ENCODE measurements at regions not wholly inside any gene's neighbourhood (a gene's known extent, or its start where the extent isn't known, plus 50 kb on each side); places are given as distances from the start of the nearest gene placed in this dataset.

DNA sequence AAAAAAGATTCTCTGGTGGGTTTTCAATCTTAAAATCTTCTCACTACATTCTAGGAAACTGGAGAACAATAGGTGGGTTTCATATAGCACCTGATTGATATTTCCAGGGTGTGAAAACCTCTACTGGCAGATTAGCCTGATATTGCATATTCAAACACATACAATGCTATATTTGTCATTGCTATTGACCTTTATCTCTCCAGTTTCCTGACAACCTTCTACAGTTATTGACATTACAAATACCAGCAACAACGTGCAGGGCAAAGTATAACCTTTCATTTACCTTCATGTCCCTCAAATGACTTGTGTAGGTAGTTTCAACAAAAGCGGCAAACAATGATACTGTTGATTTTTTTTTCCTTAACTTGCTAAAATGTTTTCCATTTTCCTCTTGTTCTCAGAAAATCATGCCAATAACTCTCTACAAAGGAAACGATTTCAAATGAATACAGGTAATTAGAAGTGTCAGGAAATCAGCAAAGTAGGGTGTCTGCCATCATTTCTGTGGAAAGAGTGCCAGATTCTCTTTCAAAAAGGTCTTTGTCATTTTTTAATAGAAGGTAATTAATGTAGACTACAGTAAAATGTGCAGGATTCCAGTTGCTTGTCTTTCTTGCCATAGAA, 72.6 kb upstream of the CDIN1 start:
- TF ChIP-seq, protein P1, sequence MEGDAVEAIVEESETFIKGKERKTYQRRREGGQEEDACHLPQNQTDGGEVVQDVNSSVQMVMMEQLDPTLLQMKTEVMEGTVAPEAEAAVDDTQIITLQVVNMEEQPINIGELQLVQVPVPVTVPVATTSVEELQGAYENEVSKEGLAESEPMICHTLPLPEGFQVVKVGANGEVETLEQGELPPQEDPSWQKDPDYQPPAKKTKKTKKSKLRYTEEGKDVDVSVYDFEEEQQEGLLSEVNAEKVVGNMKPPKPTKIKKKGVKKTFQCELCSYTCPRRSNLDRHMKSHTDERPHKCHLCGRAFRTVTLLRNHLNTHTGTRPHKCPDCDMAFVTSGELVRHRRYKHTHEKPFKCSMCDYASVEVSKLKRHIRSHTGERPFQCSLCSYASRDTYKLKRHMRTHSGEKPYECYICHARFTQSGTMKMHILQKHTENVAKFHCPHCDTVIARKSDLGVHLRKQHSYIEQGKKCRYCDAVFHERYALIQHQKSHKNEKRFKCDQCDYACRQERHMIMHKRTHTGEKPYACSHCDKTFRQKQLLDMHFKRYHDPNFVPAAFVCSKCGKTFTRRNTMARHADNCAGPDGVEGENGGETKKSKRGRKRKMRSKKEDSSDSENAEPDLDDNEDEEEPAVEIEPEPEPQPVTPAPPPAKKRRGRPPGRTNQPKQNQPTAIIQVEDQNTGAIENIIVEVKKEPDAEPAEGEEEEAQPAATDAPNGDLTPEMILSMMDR (IDR thresholded peaks at IDR 0.05; ENCODE audit: insufficient read depth, low read length, missing control alignments) = no peak
- ChIA-PET CTCF (no interaction called here), POLR2A (no interaction called here)
- DNase-seq (ENCODE audit: low read depth, low spot score) = no peak
- no peak overlapping the region for H3K4me3 ChIP-seq (ENCODE audit: low read depth, low read length)

DNA sequence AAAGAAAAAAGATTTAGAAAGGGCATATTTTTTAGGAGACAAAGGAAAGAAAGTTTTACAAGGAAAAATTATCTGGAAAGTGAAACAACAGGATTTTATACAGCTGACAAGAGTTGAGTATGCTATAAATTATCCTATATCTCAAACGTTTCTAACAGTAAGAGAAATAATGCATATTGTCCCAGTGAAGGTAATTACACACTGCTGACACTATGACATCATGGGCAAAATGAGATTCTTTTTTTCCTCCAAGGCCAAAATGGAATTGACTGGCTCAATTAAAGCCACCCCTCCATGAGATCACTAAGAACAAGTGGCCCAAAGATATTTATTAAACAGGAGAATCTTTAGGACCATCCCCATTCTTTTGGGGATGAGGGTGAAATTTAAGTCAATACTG, 72.0 kb upstream of the CDIN1 start:
- ChIA-PET CTCF (no interaction called here), POLR2A (no interaction called here)
- DNase-seq (ENCODE audit: low read depth, low spot score) = no peak
- no peak overlapping the region for H3K4me3 ChIP-seq (ENCODE audit: low read depth, low read length)
- TF ChIP-seq, protein P1 (IDR thresholded peaks at IDR 0.05; ENCODE audit: insufficient read depth, low read length, missing control alignments) = no peak

DNA sequence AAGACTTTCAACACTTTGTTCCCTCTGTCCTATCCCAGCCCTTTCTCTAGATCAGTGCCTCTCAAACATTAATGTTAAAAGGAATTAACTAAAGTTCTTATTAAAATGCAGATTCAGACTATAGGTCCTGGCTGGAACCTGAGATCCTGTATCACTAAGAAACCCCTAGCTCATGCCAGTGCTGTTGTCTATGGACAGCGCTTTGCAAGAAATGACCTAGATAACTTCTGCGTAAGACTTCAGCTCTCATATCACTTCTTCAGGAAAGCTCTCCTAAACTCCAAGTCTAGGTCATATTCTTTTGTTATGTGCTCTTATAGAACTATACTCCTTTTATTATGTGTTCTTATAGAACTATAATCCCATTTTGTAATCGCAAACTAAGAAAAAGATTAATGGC, 67.8 kb upstream of the CDIN1 start:
- ChIA-PET CTCF (interaction anchor here (1.9 to 5.2 kb wide), 2 partner anchors 10 to 11 kb away, joined by 4 to 26 read pairs; no protein-coding TSS in a partner anchor), POLR2A (no interaction called here)
- no peak for DNase-seq (ENCODE audit: low read depth, low spot score)
- TF ChIP-seq, protein P1 (IDR thresholded peaks at IDR 0.05; ENCODE audit: insufficient read depth, low read length, missing control alignments) = no peak
- H3K4me3 ChIP-seq (ENCODE audit: low read depth, low read length) = no peak overlapping the region

DNA sequence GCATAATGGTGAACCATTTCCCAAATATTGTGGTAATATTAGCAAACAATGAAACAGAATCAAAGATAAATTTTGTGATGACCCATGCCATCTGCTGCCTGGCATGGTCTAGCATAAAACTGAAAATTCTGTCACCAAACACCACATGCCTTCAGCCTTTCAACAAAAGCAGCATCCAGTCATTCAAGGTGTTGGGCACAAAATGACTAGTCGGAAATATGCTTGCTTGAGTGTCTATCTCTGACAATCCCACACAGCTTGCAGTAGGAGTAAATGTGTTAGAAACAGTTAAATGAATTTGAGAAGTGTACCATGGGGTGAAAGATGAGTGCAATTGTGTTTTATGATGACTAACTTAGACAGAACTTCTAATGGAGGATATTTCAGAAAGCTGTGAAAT, 61.7 kb upstream of the CDIN1 start:
- CTCF ChIA-PET = interaction anchor here (1.2 kb wide), 1 partner anchor 616 kb away, joined by 3 read pairs; no protein-coding TSS in a partner anchor
- H3K4me3 ChIP-seq (ENCODE audit: low read depth, low read length) = no peak overlapping the region
- no peak for DNase-seq (ENCODE audit: low read depth, low spot score)
- POLR2A ChIA-PET = no interaction called here
- TF ChIP-seq, protein P1 (IDR thresholded peaks at IDR 0.05; ENCODE audit: insufficient read depth, low read length, missing control alignments) = no peak

DNA sequence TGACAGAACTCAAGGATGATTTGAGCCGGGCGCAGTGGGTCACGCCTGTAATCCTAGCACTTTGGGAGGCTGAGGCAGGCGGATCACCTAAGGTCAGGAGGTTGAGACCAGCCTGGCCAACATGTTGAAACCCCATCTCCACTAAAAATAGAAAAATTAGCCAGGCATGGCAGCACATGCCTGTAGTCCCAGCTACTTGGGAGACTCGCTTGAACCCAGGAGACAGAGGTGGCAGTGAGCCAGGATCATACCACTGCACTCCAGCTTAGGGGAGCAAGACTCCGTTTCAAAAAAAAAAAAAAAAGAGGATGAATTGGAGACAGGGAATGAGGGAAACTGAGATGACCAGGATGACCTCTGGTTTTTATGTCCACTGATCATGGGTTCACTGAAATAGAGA, 60.4 kb upstream of the CDIN1 start:
- no peak for DNase-seq (ENCODE audit: low read depth, low spot score)
- POLR2A ChIA-PET = no interaction called here
- no peak overlapping the region for H3K4me3 ChIP-seq (ENCODE audit: low read depth, low read length)
- TF ChIP-seq, protein P1 (IDR thresholded peaks at IDR 0.05; ENCODE audit: insufficient read depth, low read length, missing control alignments) = no peak
- CTCF ChIA-PET = interaction anchor here (1.0 kb wide), 1 partner anchor 120 kb away, joined by 3 read pairs; no protein-coding TSS in a partner anchor

DNA sequence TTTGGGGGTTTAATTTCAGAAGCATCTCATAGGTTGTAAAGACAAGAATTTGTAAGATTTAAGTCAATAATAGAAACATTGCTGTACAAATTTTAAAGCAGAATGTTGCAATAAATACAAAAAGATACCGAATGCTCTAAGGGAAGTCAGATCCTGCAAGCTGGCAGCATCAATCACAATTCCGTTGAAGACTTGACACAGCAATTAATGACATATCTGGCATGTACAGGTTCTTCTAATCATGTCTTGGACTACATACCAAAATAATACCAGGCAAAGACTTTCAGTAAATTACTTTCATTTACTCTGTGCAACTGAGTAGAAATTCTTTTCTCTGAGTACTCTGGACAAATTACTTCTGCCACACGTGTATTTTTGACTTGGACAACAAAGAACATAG, 54.0 kb upstream of the CDIN1 start:
- H3K4me3 ChIP-seq (ENCODE audit: low read depth, low read length) = no peak overlapping the region
- DNase-seq (ENCODE audit: low read depth, low spot score) = no peak
- TF ChIP-seq, protein P1 (IDR thresholded peaks at IDR 0.05; ENCODE audit: insufficient read depth, low read length, missing control alignments) = no peak
- POLR2A ChIA-PET = no interaction called here
- CTCF ChIA-PET = no interaction called here

Data from AG04449 (cell line).